Suprapubic skin (tissue), 3 donors: ENCODE measurements at regions not wholly inside any gene's neighbourhood (a gene's known extent, or its start where the extent isn't known, plus 50 kb on each side); places are given as distances from the start of the nearest gene placed in this dataset.

Experiments
- POLR2A ChIP-seq, 2 donors: fragments of 450-650 bp; IDR thresholded peaks; one replicate each; pipeline ENCODE4 v1.6.1; 2017; ENCODE audit warnings: antibody characterized with exemption in 2 of 2, mild to moderate bottlenecking in 2 of 2, moderate library complexity in 2 of 2
- TF ChIP-seq, protein P1 (sequence below), 2 donors: fragments of 200-600 bp in 1 of 2; fragments of 450-650 bp in 1 of 2; sonication (generic) in 1 of 2; IDR thresholded peaks; one replicate each; pipeline ENCODE4 v1.5.1; 2016 to 2019; ENCODE audit warnings: antibody characterized with exemption in 2 of 2, mild to moderate bottlenecking in 1 of 2, moderate library complexity in 1 of 2

GRCh38 chr7:19296617-19297016 lies 151.4 kb upstream of the FERD3L start:
- TF ChIP-seq, protein P1, sequence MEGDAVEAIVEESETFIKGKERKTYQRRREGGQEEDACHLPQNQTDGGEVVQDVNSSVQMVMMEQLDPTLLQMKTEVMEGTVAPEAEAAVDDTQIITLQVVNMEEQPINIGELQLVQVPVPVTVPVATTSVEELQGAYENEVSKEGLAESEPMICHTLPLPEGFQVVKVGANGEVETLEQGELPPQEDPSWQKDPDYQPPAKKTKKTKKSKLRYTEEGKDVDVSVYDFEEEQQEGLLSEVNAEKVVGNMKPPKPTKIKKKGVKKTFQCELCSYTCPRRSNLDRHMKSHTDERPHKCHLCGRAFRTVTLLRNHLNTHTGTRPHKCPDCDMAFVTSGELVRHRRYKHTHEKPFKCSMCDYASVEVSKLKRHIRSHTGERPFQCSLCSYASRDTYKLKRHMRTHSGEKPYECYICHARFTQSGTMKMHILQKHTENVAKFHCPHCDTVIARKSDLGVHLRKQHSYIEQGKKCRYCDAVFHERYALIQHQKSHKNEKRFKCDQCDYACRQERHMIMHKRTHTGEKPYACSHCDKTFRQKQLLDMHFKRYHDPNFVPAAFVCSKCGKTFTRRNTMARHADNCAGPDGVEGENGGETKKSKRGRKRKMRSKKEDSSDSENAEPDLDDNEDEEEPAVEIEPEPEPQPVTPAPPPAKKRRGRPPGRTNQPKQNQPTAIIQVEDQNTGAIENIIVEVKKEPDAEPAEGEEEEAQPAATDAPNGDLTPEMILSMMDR (IDR thresholded peaks at IDR 0.05), result no peak
- TF ChIP-seq POLR2A (IDR thresholded peaks at IDR 0.05), result no peak
